Muscle of leg (tissue), 3 donors: ENCODE measurements at regions not wholly inside any gene's neighbourhood (a gene's known extent, or its start where the extent isn't known, plus 50 kb on each side); places are given as distances from the start of the nearest gene placed in this dataset.
A peak's percentile ranks its signal among the peaks of the same experiment; 100 is the strongest.

Experiments
- DNase-seq: peaks from one replicate; pipeline ENCODE4 v3.0.0; 2013
- H3K27ac ChIP-seq: one replicate; pipeline ENCODE4 v1.5.1; 2013; ENCODE audit warnings: mild to moderate bottlenecking, low read length, control low read depth
- H3K27me3 ChIP-seq: one replicate; pipeline ENCODE4 v1.6.1; 2013; ENCODE audit warnings: low read length; ENCODE audit not compliant: control insufficient read depth, insufficient read depth
- H3K36me3 ChIP-seq: one replicate; pipeline ENCODE4 v1.6.1; 2013; ENCODE audit warnings: low read length; ENCODE audit not compliant: control insufficient read depth, insufficient read depth
- H3K4me1 ChIP-seq: one replicate; pipeline ENCODE4 v1.6.1; 2013; ENCODE audit warnings: low read length; ENCODE audit not compliant: control insufficient read depth, insufficient read depth
- H3K4me3 ChIP-seq: one replicate; pipeline ENCODE4 v1.5.1; 2013; ENCODE audit warnings: low read length, control low read depth
- H3K9me3 ChIP-seq: replicated peaks from 2 replicates; pipeline ENCODE4 v1.6.1; 2013; ENCODE audit warnings: low read depth, low read length; ENCODE audit not compliant: control insufficient read depth
- WGBS: methylation state at CpG from one replicate; pipeline ENCODE4 v1.1.5; 2013; ENCODE audit warnings: missing lambda C conversion rate; ENCODE audit not compliant: insufficient coverage; 5-methylcytosine and 5-hydroxymethylcytosine counted together

DNA sequence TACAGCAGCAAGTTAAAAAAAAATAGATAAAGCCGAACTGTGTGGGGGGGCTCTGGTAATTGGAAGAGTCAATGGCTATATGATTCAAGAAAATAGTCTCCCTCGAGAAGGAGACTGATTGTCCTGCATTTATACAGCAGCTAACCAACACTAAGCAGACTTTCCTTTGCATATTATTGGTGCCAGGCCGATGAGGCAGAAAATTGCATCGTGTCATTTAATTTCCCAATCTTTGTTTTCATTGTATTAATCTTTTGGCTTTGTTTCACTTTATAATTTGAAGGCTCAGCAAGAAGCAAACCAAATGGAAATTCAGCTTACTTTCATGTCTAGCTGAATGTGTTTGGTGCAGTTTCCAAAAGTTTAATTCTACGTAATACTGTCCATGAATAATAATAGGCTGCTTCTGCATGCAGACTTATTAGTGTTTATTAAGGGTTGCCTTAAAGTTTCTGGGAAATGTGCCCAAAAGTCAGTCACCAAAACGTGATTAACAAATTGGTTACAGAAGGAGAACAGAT is 258.5 kb downstream of the HACE1 start:
- H3K27me3 ChIP-seq = no peaks in the 10 kb centered on the region
- H3K9me3 ChIP-seq = no peaks in the 10 kb centered on the region
- H3K27ac ChIP-seq = no peak overlapping the region
- H3K36me3 ChIP-seq = no peaks in the 10 kb centered on the region
- no peaks in the 10 kb centered on the region for H3K4me1 ChIP-seq
- DNase-seq = no peak
- H3K4me3 ChIP-seq = no peak overlapping the region
- WGBS = no CpG with 5 or more reads among the region's 6 CpGs

DNA sequence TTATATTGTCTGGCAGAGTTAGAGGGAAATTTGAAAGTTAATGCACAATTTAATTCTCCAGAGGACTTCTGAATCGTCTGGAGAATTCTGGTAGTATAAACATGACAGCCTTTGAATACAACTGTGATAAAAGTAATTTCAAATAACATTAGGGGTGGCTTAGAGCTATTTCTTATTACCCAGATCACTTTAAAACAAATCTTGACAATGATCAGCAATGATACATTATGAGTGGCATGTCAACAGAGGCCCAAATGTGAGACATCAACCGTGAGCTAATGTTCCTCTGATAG is 259.1 kb downstream of the HACE1 start:
- H3K4me3 ChIP-seq = no peak overlapping the region
- WGBS = no CpG with 5 or more reads among the region's 2 CpGs
- H3K27ac ChIP-seq = no peak overlapping the region
- no peak for DNase-seq
- no peaks in the 10 kb centered on the region for H3K4me1 ChIP-seq
- no peaks in the 10 kb centered on the region for H3K9me3 ChIP-seq
- no peaks in the 10 kb centered on the region for H3K27me3 ChIP-seq
- H3K36me3 ChIP-seq = no peaks in the 10 kb centered on the region

DNA sequence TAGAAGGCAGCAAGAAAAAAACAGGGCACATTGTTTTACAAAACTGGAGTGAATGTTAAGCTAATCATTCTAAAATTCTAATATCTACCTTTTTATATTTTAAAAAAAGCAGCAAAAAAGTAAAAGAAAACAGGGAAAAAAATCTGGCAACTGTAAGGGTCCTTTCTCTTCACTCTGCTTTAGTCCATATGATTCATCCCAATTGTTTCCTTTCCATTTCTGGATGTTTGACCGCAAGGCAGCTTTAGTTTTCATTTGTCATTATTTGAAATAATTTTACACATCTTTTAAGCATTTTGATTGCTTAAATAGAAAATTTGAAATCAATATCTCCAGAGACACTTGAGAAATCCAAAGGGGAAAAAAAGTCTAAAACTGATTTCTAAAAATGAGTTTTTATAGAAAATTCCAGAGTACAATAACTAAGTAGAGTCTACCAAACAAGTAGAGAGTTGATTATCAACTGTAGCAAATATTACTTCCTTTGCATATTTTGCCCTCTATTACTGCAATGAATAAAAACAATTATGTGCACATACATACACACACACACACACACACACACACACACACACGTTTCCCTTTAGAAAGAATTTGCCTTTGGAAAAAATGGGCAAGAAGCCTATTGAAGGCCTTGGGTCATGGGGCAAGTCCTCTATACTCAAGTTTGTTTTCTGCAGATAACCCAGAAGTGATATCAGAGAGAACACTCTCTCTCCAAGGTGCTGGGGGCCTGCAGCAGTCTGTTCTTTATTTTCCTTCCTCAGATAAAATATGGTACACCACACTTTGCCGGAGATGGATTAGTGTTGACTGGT is 259.7 kb downstream of the HACE1 start:
- no peaks in the 10 kb centered on the region for H3K9me3 ChIP-seq
- no peaks in the 10 kb centered on the region for H3K27me3 ChIP-seq
- no peak overlapping the region for H3K4me3 ChIP-seq
- no CpG with 5 or more reads among the region's 3 CpGs for WGBS
- no peaks in the 10 kb centered on the region for H3K36me3 ChIP-seq
- no peak for DNase-seq
- H3K27ac ChIP-seq = no peak overlapping the region
- H3K4me1 ChIP-seq = no peaks in the 10 kb centered on the region

DNA sequence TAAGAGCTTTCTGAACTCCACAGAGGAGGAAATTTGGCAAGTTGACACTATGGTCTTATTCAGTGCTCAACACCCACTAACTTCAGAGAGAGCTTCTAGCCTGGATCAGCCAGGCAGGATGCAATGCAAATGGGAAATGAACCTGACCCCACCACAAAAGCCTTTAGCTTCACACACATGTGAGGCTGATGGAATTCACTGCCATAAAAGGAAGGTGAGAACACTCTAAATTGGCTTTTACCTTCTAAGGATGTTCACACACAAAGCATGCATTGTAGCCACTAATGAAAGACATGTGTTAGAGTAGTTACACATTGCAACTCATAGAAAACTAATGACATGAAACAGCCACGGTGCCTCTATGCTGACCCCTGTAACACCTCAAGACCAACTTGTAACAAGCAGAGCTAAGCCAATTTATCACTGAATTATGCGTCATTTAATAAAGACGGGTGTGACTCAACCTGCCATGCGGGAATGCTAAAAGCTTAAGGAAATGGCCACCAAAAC is 262.1 kb downstream of the HACE1 start:
- Histone ChIP-seq H3K9me3 (no peaks in the 10 kb centered on the region), H3K27me3 (no peaks in the 10 kb centered on the region), H3K4me1 (no peaks in the 10 kb centered on the region), H3K36me3 (no peaks in the 10 kb centered on the region), H3K4me3 (no peak overlapping the region), H3K27ac (no peak overlapping the region)
- 0% methylated on average over 1 of the region's 4 CpGs for WGBS
- peak; percentile 35 for DNase-seq

DNA sequence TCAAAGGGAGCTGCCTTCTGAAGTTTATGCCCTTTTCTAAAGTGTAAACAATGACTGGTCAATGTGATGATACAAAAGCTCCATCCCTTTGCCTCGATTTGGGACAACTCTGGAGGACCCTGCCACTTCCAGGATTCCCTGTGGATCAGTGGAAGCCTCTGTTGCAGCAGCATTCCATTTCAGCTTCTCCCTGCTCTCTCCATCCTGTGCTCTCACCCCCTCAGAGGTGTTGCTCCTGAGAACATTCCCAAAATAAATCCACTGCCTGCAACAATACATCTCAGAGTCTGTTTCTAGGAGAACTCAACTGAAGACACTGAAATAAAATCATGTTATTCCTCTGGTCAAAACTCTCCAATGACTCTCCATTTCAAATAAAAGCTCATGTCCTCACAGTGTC is 263.6 kb downstream of the HACE1 start:
- no peak overlapping the region for H3K27ac ChIP-seq

DNA sequence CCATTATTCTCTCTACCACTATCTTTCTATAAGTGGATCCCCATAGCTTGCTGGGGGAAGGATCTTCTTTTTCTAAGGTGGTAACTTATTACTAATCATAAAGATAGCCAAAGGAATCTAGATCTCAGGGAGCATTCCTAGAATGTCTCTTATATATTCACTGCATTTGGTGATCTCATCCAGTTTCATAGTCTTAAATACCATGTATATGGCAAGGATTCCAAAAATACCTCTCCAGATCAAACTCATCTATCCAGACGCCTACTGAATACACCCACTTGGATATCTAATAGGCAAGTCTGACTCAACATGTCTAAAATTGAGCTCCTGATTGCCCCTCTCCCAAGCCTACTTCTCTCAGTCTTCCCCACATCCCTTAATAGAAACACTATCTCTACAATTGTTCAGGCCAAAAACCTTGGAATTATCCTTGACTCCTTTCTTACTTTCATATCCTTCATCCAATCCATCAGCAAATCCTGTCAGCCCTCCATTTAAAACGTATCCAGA is 264.4 kb downstream of the HACE1 start:
- Histone ChIP-seq H3K4me1 (no peaks in the 10 kb centered on the region), H3K4me3 (no peak overlapping the region), H3K27me3 (no peaks in the 10 kb centered on the region), H3K36me3 (no peaks in the 10 kb centered on the region), H3K27ac (no peak overlapping the region), H3K9me3 (no peaks in the 10 kb centered on the region)
- no peak for DNase-seq
- 83% methylated on average over 2 of the region's 2 CpGs for WGBS

More for the DNA sequence above, 263.6 kb downstream of the HACE1 start:
- no peaks in the 10 kb centered on the region for H3K4me1 ChIP-seq
- no peaks in the 10 kb centered on the region for H3K9me3 ChIP-seq
- H3K4me3 ChIP-seq = no peak overlapping the region
- 82% methylated on average over 1 of the region's 1 CpG for WGBS
- no peak for DNase-seq
- no peaks in the 10 kb centered on the region for H3K36me3 ChIP-seq
- H3K27me3 ChIP-seq = no peaks in the 10 kb centered on the region

DNA sequence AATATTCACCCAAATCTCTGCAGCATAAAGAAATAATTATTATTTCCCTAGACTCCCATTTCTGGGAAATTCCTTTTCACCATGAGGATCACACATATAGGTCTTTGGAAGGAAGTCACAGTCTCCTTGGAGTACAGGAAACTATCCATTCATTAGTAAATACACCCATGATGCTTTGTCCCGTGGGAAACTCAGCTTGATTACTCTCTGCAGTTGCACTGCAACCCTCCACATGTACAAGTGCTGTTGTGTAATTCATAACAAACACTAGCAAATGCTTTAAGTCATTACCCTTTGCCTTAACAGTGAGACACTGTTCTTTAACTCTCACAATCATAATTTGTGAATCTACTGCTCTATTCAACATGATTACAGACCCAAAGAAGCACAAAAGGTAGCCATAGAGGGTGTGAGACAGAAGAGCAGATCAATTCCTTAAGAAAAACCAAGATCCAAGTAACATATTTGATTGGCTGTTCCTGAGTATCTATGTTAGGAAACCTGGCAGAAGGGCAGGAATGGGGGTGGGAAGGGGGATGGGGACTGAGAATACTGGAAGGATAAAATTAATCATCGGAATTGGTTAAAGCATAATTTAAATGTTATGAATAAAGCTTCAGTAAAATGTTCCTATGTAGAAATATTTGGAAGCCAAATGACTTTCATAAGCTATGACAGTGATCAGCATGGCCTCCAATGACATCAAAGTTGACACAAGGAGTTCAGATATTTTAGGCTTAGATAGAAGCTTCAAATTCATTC is 268.0 kb downstream of the HACE1 start:
- H3K36me3 ChIP-seq = no peaks in the 10 kb centered on the region
- H3K27me3 ChIP-seq = no peaks in the 10 kb centered on the region
- H3K4me1 ChIP-seq = no peaks in the 10 kb centered on the region
- no peak overlapping the region for H3K4me3 ChIP-seq
- no peak overlapping the region for H3K27ac ChIP-seq
- no peaks in the 10 kb centered on the region for H3K9me3 ChIP-seq
- no peak for DNase-seq
- WGBS = no CpG with 5 or more reads among the region's 2 CpGs

DNA sequence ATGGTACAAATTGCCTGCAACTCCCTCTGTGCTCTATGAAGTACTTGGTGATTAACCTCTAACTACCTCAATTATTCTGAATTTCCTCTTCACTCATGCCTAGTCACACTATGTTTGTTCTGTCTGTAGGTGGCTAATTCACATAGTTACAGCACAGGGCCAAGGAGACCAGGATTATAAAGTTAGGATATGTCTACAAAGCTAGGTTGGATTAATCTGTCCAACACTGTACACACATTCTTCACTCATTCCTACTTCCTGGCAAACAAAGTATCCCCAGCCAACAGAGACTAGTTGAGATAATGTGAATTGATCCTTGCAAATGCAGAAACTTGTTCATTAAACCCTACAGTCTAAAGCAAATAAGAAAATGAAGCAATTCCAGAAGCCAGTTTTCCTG is 269.8 kb downstream of the HACE1 start:
- Histone ChIP-seq H3K9me3 (no peaks in the 10 kb centered on the region), H3K27ac (no peak overlapping the region), H3K4me1 (no peaks in the 10 kb centered on the region), H3K4me3 (no peak overlapping the region), H3K27me3 (no peaks in the 10 kb centered on the region), H3K36me3 (no peaks in the 10 kb centered on the region)
- no peak for DNase-seq

DNA sequence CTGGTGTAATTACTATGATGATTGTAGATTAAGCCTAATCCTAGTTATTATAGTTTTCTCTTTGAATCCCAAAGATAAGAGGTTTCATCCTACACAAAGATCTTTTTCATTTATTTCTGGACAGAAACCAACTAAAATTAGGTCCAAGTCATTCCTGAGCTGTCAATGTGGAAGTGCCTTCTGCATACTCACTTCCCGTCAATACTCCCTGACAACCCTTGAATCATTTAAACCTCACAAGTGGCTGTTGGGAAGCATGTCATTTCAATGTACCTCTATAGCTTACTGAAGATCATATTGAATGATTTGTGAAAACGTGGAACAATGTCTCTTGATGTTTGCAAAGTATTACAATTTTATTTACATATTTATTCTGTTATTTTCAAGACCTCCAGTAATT is 274.1 kb downstream of the HACE1 start:
- H3K4me3 ChIP-seq = no peak overlapping the region
- WGBS = no CpG with 5 or more reads among the region's 2 CpGs
- H3K4me1 ChIP-seq = no peaks in the 10 kb centered on the region
- H3K27me3 ChIP-seq = no peaks in the 10 kb centered on the region
- DNase-seq = no peak
- no peak overlapping the region for H3K27ac ChIP-seq
- H3K9me3 ChIP-seq = no peaks in the 10 kb centered on the region
- no peaks in the 10 kb centered on the region for H3K36me3 ChIP-seq

DNA sequence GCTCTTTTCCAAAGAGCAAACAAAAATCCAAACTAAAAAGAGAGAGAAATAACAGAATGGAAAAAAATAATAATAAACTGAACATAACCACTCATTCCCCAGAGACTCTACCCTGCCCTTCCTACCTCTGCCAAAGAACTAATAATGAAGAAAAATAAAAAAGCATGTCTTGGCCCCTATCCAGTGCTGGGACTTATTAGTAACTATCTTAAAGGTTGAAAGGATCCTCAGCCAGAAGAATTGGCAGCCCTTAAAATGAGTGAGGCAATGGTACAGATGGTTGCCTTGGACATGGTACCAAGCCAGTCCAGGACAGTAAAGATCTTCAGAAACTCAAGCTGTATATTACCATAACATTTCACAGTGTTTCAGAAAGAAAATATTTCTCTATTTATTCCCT is 279.3 kb downstream of the HACE1 start:
- H3K4me1 ChIP-seq = no peaks in the 10 kb centered on the region
- no peaks in the 10 kb centered on the region for H3K36me3 ChIP-seq
- no peaks in the 10 kb centered on the region for H3K9me3 ChIP-seq
- H3K4me3 ChIP-seq = no peak overlapping the region
- no peak for DNase-seq
- no peak overlapping the region for H3K27ac ChIP-seq
- H3K27me3 ChIP-seq = no peaks in the 10 kb centered on the region
